Mucosa of rectum (tissue), 2 donors: ENCODE measurements at regions not wholly inside any gene's neighbourhood (a gene's known extent, or its start where the extent isn't known, plus 50 kb on each side); places are given as distances from the start of the nearest gene placed in this dataset.

Source experiments
- H3K27ac ChIP-seq, 2 donors: one replicate each; pipeline ENCODE4 v1.7.0; 2013; ENCODE audit warnings: inconsistent platforms in 2 of 2, low read depth in 2 of 2, low read length in 2 of 2
- H3K27me3 ChIP-seq, 2 donors: one replicate each; pipeline ENCODE4 v1.7.0; 2013; ENCODE audit warnings: low read length in 2 of 2; ENCODE audit not compliant: control insufficient read depth in 2 of 2, insufficient read depth in 2 of 2
- H3K36me3 ChIP-seq, 2 donors: one replicate each; pipeline ENCODE4 v1.7.0; 2013; ENCODE audit warnings: low read length in 2 of 2; ENCODE audit not compliant: control insufficient read depth in 2 of 2, insufficient read depth in 2 of 2
- H3K4me1 ChIP-seq, 2 donors: one replicate each; pipeline ENCODE4 v1.7.0; 2013; ENCODE audit warnings: low read length in 2 of 2, mild to moderate bottlenecking in 1 of 2; ENCODE audit not compliant: control insufficient read depth in 2 of 2, insufficient read depth in 2 of 2
- H3K4me3 ChIP-seq, 2 donors: one replicate each; pipeline ENCODE4 v1.7.0; 2013; ENCODE audit warnings: low read length in 2 of 2
- H3K9ac ChIP-seq, 2 donors: one replicate each; pipeline ENCODE4 v1.7.0; 2013; ENCODE audit warnings: low read length in 2 of 2, low read depth in 1 of 2, mild to moderate bottlenecking in 1 of 2
- H3K9me3 ChIP-seq, 2 donors: one replicate each; pipeline ENCODE4 v1.7.0; 2013; ENCODE audit warnings: low read length in 2 of 2; ENCODE audit not compliant: control insufficient read depth in 2 of 2
- donor health status: healthy.
- donor health status: Normal muscosa, but diverticular disease.

DNA sequence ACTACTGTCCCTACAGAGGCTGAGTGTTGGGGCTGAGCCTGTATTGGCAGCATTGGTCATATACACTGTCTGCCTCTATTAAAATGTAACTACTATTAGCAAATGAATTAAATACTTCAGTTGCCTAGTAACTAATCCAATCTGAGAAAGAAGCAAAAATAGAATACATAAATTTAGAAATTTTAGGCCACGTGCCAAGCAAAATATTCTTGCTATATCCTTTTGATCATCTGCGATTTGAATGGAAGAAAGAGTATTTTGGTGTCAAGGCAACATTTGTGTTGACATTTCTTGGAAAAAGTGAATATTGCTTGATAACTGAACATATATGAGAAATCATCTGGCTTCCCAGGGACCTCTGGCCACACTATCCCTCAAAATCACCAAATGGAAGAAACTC lies 148.2 kb upstream of the TOPAZ1 start:
- Histone ChIP-seq H3K27me3 (peaks cover 5% of the 10 kb centered on the region in 2 donors), H3K4me1 (no peaks in the 10 kb centered on the region), H3K27ac (no peak overlapping the region), H3K9me3 (no peaks in the 10 kb centered on the region), H3K36me3 (no peaks in the 10 kb centered on the region), H3K9ac (no peak overlapping the region), H3K4me3 (no peak overlapping the region)

DNA sequence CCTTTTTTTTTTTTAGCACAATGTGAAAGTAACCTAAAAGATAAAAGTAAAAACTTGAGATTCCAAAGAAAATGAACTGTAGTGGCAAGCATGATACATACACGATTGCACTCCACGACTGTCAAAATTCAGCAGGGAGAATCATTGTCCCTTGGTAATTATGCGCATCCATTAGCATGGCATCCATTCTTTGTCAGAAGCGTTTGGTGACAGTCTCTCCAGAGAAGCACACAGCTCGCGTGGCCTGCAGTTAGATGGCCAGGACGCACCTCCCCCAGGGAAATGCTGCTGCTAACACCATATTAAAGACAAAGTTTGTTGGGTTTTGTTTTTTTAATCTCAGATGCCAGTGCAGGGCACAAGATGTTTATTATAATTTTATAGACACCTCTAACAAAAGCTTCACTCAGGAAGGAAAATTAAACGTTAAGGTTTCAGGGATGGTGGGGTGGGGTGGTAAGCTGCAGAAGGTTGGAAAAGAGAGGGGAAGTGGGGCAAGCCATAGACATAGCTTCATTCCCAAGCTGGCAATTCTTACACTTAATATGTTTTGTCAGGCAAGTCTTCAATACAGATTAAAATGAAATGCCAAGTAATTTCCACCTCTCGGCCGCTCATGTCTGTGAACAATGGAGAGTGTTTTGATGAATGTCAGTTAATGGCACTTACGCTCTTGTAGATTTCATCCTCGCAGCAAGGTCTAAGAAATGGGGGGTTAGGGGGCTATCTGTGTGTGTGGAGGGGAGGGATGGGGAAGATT lies 142.8 kb upstream of the TOPAZ1 start:
- H3K4me1 ChIP-seq = no peaks in the 10 kb centered on the region
- no peak overlapping the region for H3K9ac ChIP-seq
- peaks cover 0 to 4% of the 10 kb centered on the region in 2 donors for H3K27me3 ChIP-seq
- H3K9me3 ChIP-seq = no peaks in the 10 kb centered on the region
- no peaks in the 10 kb centered on the region for H3K36me3 ChIP-seq
- no peak overlapping the region for H3K4me3 ChIP-seq
- H3K27ac ChIP-seq = no peak overlapping the region

DNA sequence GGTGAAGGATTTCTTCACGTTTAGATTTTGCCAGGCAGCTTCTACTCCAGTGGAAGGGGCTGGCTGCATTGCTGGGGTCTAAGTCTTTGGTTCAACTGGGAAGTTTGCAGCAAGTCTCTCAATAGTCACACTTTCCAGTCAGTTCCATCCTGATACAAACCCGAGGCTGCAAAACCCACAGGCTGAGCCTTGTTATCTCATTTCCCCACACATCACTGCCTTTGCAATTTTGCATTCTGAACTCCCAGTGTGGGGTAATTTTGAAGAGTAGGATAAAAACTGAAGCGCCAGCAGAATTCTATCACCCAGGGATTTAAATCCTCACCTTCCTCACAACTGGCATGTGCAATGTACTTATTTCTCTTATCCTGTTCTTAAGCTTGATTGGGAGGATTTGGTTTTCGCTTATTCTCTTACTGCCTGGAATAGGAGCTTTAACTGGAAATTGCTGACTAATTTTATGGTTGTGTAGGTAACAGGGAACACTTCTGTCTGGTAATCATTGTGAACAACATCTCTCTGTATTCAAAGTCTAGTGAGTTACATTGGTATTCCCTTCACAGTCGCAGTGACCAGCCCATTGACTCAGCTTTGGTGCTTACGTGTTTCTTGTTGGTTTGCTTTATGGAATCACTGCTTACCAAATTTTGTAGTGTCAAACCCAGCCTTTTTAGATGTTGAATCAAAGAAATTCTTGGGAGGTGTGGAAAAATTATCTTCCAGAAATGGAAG lies 142.0 kb upstream of the TOPAZ1 start:
- H3K9ac ChIP-seq = no peak overlapping the region
- H3K27me3 ChIP-seq = peaks cover 3 to 4% of the 10 kb centered on the region in 2 donors
- no peaks in the 10 kb centered on the region for H3K36me3 ChIP-seq
- no peak overlapping the region for H3K4me3 ChIP-seq
- H3K27ac ChIP-seq = no peak overlapping the region
- H3K9me3 ChIP-seq = no peaks in the 10 kb centered on the region
- no peaks in the 10 kb centered on the region for H3K4me1 ChIP-seq

DNA sequence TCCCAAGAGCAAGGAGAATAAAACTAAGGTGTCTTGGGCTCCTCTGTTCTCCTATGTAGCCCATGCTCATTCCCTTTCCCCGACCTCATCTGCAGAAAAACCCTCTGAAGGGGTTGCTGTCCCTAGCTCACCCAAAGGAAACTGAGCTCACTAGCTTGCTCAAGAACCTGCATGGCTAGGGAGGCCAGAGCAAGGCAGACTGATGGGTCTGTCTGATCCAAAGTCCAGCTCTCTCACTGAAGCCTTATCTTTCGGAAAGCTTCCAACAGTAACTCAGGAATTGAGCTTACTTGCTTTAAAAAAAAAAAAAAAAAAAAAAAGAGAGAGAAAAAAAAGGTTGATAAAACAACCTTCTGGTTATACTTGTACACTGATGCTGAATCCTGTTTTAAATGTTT lies 141.4 kb upstream of the TOPAZ1 start:
- Histone ChIP-seq H3K4me1 (no peaks in the 10 kb centered on the region), H3K9me3 (no peaks in the 10 kb centered on the region), H3K36me3 (no peaks in the 10 kb centered on the region), H3K4me3 (no peak overlapping the region), H3K27ac (no peak overlapping the region), H3K27me3 (peaks cover 3 to 4% of the 10 kb centered on the region in 2 donors), H3K9ac (no peak overlapping the region)

DNA sequence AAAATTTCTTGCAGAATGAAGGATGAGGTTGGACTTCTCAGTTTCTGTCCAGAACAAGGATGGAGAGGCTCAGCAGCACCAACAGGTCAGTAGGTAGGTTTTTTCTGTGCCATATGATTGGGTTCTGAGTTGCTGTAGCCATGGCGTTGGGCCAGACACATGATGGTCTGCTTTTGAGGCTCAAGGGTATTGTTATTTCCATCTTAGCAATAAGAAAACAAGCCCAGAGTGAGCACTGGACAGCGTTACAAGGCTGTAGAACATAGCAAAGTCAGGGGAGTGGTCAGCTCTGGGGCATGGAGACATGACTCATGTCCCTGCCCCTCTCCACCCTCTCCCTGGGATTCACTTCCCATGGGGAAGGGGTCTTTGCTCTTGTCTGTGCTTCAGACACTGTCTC lies 137.6 kb upstream of the TOPAZ1 start:
- Histone ChIP-seq H3K9ac (no peak overlapping the region), H3K4me3 (no peak overlapping the region), H3K36me3 (no peaks in the 10 kb centered on the region), H3K27me3 (peaks cover 3 to 4% of the 10 kb centered on the region in 2 donors), H3K27ac (no peak overlapping the region), H3K4me1 (no peaks in the 10 kb centered on the region), H3K9me3 (no peaks in the 10 kb centered on the region)

DNA sequence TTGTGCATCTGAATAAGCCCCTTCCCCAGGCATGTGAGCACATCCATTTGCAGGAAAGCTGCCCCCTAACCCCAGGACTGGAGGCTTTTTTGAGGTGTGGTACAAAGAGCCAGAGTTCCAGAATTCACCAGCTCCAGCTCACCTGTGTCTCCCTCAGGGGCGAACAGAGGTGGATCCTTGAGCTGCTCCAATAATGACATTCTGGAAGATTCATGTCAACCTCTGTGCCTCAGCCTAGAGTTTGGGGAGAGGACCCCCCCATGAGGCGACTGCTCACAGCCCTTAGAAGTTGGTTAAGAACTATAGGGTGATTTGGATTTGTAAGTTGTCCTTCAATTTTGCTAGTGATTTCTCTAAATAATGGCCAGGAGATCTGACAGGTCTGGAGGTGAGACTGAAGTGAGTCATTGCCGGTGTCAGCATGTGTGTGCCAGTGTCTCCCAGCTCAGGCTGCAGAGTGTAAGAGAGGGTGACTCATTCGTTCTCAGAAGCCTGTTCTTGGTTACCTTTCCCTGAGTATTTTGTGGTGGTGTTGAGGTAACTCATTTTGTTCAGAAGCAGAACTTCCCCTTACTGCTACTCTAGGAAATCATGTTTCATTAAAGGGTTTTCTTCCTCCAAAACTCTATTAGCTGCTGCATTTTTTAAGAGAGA lies 136.9 kb upstream of the TOPAZ1 start:
- no peaks in the 10 kb centered on the region for H3K36me3 ChIP-seq
- H3K9ac ChIP-seq = no peak overlapping the region
- no peaks in the 10 kb centered on the region for H3K9me3 ChIP-seq
- H3K4me3 ChIP-seq = no peak overlapping the region
- no peak overlapping the region for H3K27ac ChIP-seq
- H3K27me3 ChIP-seq = peaks cover 3 to 4% of the 10 kb centered on the region in 2 donors
- no peaks in the 10 kb centered on the region for H3K4me1 ChIP-seq

DNA sequence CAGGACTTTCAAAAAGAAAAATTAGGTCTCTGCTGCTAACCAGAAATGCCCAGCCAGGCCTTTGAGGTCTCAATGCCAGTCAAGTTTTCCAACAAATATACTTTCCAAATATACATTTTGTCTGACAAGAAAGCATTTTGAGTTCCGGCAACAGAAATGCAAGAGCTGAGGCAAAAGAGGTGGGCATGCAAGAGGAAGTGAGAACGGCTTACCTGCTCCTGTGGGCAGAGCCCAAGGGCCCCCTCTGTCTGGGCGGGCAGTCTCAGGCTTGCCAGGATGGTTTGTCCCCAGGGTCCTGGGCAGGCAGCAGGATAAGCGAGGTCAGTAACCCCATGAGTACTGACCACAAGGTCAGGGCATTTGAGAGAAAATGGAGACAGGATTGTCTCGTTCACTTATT lies 136.1 kb upstream of the TOPAZ1 start:
- Histone ChIP-seq H3K36me3 (no peaks in the 10 kb centered on the region), H3K27me3 (peaks cover 2 to 3% of the 10 kb centered on the region in 2 donors), H3K9ac (no peak overlapping the region), H3K27ac (no peak overlapping the region), H3K9me3 (no peaks in the 10 kb centered on the region), H3K4me1 (no peaks in the 10 kb centered on the region), H3K4me3 (no peak overlapping the region)

DNA sequence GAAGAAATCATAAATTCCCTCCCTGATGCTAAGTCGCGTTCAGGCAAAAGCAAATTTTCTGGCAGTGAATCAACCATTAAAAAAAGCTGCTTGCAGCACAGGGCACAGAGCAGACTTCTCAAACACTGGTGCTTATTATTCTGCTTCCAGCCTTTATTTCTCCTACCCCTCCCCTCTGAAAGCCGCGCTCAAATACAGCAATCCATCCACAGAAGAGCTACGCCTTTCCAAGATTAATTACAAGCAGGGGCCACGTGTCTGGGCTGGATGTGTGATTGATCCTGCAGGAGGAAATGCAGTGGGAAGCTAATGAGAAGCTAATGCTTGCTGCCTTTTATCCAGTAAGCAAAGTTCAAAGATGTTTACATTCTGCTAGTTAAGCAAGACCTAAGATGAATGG lies 134.9 kb upstream of the TOPAZ1 start:
- no peaks in the 10 kb centered on the region for H3K36me3 ChIP-seq
- H3K27ac ChIP-seq = no peak overlapping the region
- no peak overlapping the region for H3K4me3 ChIP-seq
- no peaks in the 10 kb centered on the region for H3K4me1 ChIP-seq
- no peaks in the 10 kb centered on the region for H3K9me3 ChIP-seq
- H3K9ac ChIP-seq = no peak overlapping the region
- peaks cover 0 to 3% of the 10 kb centered on the region in 2 donors for H3K27me3 ChIP-seq

DNA sequence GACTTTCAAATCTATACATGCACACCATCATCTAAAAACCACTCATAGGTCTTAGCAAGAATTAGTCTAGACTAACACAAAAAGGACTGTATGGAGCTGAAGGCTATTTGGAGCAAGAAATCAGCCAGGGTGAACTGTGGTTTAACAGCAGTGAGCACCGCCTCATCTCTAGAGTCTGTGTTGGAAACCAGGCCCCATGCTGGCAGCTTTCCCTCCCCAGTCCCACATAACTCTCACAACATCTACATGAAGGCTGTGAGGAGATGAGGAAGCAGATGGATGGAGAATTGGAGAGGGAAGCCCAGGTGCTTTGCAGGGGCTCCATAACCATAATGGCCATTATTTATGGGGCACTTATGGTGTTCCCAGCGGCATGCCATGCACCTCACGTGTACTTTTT lies 133.2 kb upstream of the TOPAZ1 start:
- no peak overlapping the region for H3K4me3 ChIP-seq
- H3K27me3 ChIP-seq = peaks cover 0 to 3% of the 10 kb centered on the region in 2 donors
- H3K36me3 ChIP-seq = no peaks in the 10 kb centered on the region
- H3K27ac ChIP-seq = no peak overlapping the region
- no peaks in the 10 kb centered on the region for H3K4me1 ChIP-seq
- H3K9me3 ChIP-seq = no peaks in the 10 kb centered on the region
- H3K9ac ChIP-seq = no peak overlapping the region

DNA sequence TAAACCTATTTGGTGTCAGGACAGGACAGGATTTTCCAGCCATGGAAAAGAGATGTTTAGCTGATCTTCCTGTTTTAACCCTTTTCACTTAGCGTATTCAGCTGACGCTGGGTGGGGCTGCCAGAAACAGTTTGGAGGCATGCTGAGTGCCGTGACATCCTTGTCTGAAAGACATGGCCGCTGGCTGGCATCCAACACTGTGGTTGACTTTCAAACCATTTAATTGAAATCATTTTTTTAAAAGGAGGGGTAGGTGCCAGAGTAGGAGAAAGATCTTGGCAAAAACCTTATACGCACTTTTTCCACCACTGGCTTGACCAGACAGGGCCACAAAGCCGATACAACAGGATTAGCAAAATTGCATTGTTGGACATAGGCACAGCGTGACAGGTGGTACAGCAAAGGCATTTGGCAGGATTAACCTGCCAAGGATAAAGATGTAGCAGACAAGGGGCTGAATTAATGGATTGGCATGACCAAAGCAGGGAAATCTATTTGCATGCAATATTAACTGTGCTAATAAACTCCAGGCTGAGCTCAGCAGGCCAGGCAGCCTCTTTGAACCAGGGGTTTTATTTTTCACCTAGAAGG lies 131.8 kb upstream of the TOPAZ1 start:
- Histone ChIP-seq H3K27ac (no peak overlapping the region), H3K27me3 (peaks cover 0 to 4% of the 10 kb centered on the region in 2 donors), H3K4me1 (no peaks in the 10 kb centered on the region), H3K4me3 (no peak overlapping the region), H3K36me3 (no peaks in the 10 kb centered on the region), H3K9me3 (no peaks in the 10 kb centered on the region), H3K9ac (no peak overlapping the region)
